ENCODE measurements at regions not wholly inside any gene's neighbourhood (a gene's known extent, or its start where the extent isn't known, plus 50 kb on each side); places are given as distances from the start of the nearest gene placed in this dataset.

- no peak for TF ChIP-seq CTCF (IDR thresholded peaks at IDR 0.05)
- no peak for TF ChIP-seq EP300 (IDR thresholded peaks at IDR 0.05)
- no peak for TF ChIP-seq POLR2A (IDR thresholded peaks at IDR 0.05; ENCODE audit: low read depth)
- no peak for TF ChIP-seq POLR2AphosphoS5 (IDR thresholded peaks at IDR 0.05)
Measured at GRCh38 chr6:81382852-81383251, 369.6 kb downstream of the TENT5A start.

All from esophagus muscularis mucosa (tissue), 4 donors.